HEK293 (cell line): ENCODE measurements at regions not wholly inside any gene's neighbourhood (a gene's known extent, or its start where the extent isn't known, plus 50 kb on each side); places are given as distances from the start of the nearest gene placed in this dataset.

Source experiments
- CTCF ChIA-PET: fragments of 350-600 bp; formaldehyde crosslinking; extraction: SDS; loops from one replicate; lab custom pipeline; 2021; ENCODE audit warnings: antibody characterized with exemption; lab: Yijun Ruan, JAX
- POLR2A ChIA-PET: fragments of 300-600 bp; formaldehyde crosslinking; extraction: SDS; loops from one replicate; lab custom pipeline; 2020; ENCODE audit warnings: antibody characterized with exemption, inconsistent platforms; lab: Yijun Ruan, JAX
- H3K27ac ChIP-seq: fragments of 200-500 bp; sonication (Bioruptor generic); 2 replicates; pipeline ENCODE4 v1.5.1; 2014; ENCODE audit warnings: low read depth, low read length, control low read depth, inconsistent platforms; ENCODE audit errors: extremely low read depth
- H3K36me3 ChIP-seq, 2 experiments: fragments of 200-500 bp in 1 of 2; sonication (Bioruptor generic) in 1 of 2; 1 replicate in 1 of 2; 2 replicates in 1 of 2; pipeline ENCODE4 v1.5.1; 2014 to 2017; ENCODE audit warnings: inconsistent platforms in 2 of 2, low read length in 2 of 2; ENCODE audit not compliant: control insufficient read depth in 2 of 2, insufficient read depth in 1 of 2
- H3K4me1 ChIP-seq: fragments of 200-500 bp; sonication (Bioruptor generic); 2 replicates; pipeline ENCODE4 v1.5.1; 2014; ENCODE audit warnings: mild to moderate bottlenecking, low read length, inconsistent platforms; ENCODE audit not compliant: control insufficient read depth, insufficient read depth
- H3K4me3 ChIP-seq: 2 replicates; pipeline ENCODE4 v1.5.1; 2011; ENCODE audit warnings: low read depth, mild to moderate bottlenecking, control low read depth, low read length, moderate library complexity
- H3K9me3 ChIP-seq: fragments of 200-500 bp; sonication (Bioruptor generic); 2 replicates; pipeline ENCODE4 v1.5.1; 2014; ENCODE audit warnings: low read depth, low read length, inconsistent platforms; ENCODE audit not compliant: control insufficient read depth, insufficient read depth
- BCL11A ChIP-seq: fragments of 450-650 bp; formaldehyde crosslinking; IDR thresholded peaks from 2 replicates; pipeline ENCODE4 v1.5.1; 2016; ENCODE audit warnings: low read depth, missing biosample characterization, missing genetic modification characterization
- GLI4 ChIP-seq: fragments of 450-650 bp; formaldehyde crosslinking; IDR thresholded peaks from 2 replicates; pipeline ENCODE4 v1.5.1; 2016; ENCODE audit warnings: missing biosample characterization, missing genetic modification characterization
- KLF10 ChIP-seq: fragments of 450-650 bp; IDR thresholded peaks from 2 replicates; pipeline ENCODE4 v1.5.1; 2018; ENCODE audit warnings: missing biosample characterization, mild to moderate bottlenecking, missing genetic modification characterization
- ZFP3 ChIP-seq: fragments of 450-650 bp; formaldehyde crosslinking; IDR thresholded peaks from 2 replicates; pipeline ENCODE4 v1.5.1; 2016; ENCODE audit warnings: low read depth, missing biosample characterization, missing genetic modification characterization
- ZNF121 ChIP-seq: fragments of 450-650 bp; formaldehyde crosslinking; IDR thresholded peaks from 2 replicates; pipeline ENCODE4 v1.5.1; 2016; ENCODE audit warnings: missing biosample characterization, missing genetic modification characterization
- ZNF133 ChIP-seq: fragments of 450-650 bp; formaldehyde crosslinking; IDR thresholded peaks from 2 replicates; pipeline ENCODE4 v1.5.1; 2016; ENCODE audit warnings: missing biosample characterization, missing genetic modification characterization
- ZNF292 ChIP-seq: fragments of 450-650 bp; formaldehyde crosslinking; IDR thresholded peaks from 2 replicates; pipeline ENCODE4 v1.5.1; 2016; ENCODE audit warnings: low read depth, missing biosample characterization, missing genetic modification characterization, borderline replicate concordance
- ZNF302 ChIP-seq: fragments of 450-650 bp; formaldehyde crosslinking; IDR thresholded peaks from 2 replicates; pipeline ENCODE4 v1.5.1; 2016; ENCODE audit warnings: missing biosample characterization, missing genetic modification characterization, low read depth
- ZNF416 ChIP-seq: fragments of 450-650 bp; formaldehyde crosslinking; IDR thresholded peaks from 2 replicates; pipeline ENCODE4 v1.5.1; 2016; ENCODE audit warnings: missing biosample characterization, missing genetic modification characterization
- ZNF473 ChIP-seq: fragments of 450-650 bp; formaldehyde crosslinking; IDR thresholded peaks from 2 replicates; pipeline ENCODE4 v1.5.1; 2017; ENCODE audit warnings: missing biosample characterization, missing genetic modification characterization
- ZNF510 ChIP-seq: fragments of 450-650 bp; formaldehyde crosslinking; IDR thresholded peaks from 2 replicates; pipeline ENCODE4 v1.5.1; 2018; ENCODE audit warnings: mild to moderate bottlenecking, missing genetic modification characterization, missing biosample characterization; ENCODE audit not compliant: insufficient replicate concordance
- ZNF549 ChIP-seq: fragments of 450-650 bp; IDR thresholded peaks from 2 replicates; pipeline ENCODE4 v1.5.1; 2018; ENCODE audit warnings: missing biosample characterization, missing genetic modification characterization, mild to moderate bottlenecking, inconsistent platforms, moderate library complexity
- ZNF561 ChIP-seq: fragments of 450-650 bp; IDR thresholded peaks from 2 replicates; pipeline ENCODE4 v1.5.1; 2018; ENCODE audit warnings: missing biosample characterization, missing genetic modification characterization, borderline replicate concordance
- ZNF585B ChIP-seq: fragments of 450-650 bp; formaldehyde crosslinking; IDR thresholded peaks from 2 replicates; pipeline ENCODE4 v1.5.1; 2016; ENCODE audit warnings: missing biosample characterization, missing genetic modification characterization
- ZNF654 ChIP-seq: fragments of 450-650 bp; formaldehyde crosslinking; IDR thresholded peaks from 2 replicates; pipeline ENCODE4 v1.5.1; 2016; ENCODE audit warnings: low read depth, missing biosample characterization, missing genetic modification characterization
- ZNF664 ChIP-seq: fragments of 450-650 bp; formaldehyde crosslinking; IDR thresholded peaks from 2 replicates; pipeline ENCODE4 v1.5.1; 2016; ENCODE audit warnings: missing biosample characterization, missing genetic modification characterization
- ZNF747 ChIP-seq: fragments of 450-650 bp; formaldehyde crosslinking; IDR thresholded peaks from 2 replicates; pipeline ENCODE4 v1.5.1; 2016; ENCODE audit warnings: missing biosample characterization, missing genetic modification characterization
- ZNF777 ChIP-seq: fragments of 450-650 bp; formaldehyde crosslinking; IDR thresholded peaks from 2 replicates; pipeline ENCODE4 v1.5.1; 2017; ENCODE audit warnings: missing biosample characterization, missing genetic modification characterization, borderline replicate concordance
- ZNF843 ChIP-seq: fragments of 450-650 bp; formaldehyde crosslinking; IDR thresholded peaks from 2 replicates; pipeline ENCODE4 v1.5.1; 2016; ENCODE audit warnings: missing biosample characterization, missing genetic modification characterization
- TF ChIP-seq, protein P1 (sequence below): fragments of 450-650 bp; formaldehyde crosslinking; IDR thresholded peaks from 2 replicates; pipeline ENCODE4 v1.5.1; 2017; ENCODE audit warnings: missing biosample characterization, missing genetic modification characterization
- TF ChIP-seq, protein P2 (sequence below): fragments of 450-650 bp; formaldehyde crosslinking; IDR thresholded peaks from 2 replicates; pipeline ENCODE4 v1.5.0; 2017; ENCODE audit warnings: missing biosample characterization, missing genetic modification characterization, borderline replicate concordance
- TF ChIP-seq, protein P3 (sequence below): fragments of 450-650 bp; formaldehyde crosslinking; IDR thresholded peaks from 2 replicates; pipeline ENCODE4 v1.5.1; 2016; ENCODE audit warnings: missing biosample characterization, missing genetic modification characterization
- TF ChIP-seq, protein P4 (sequence below): fragments of 450-650 bp; formaldehyde crosslinking; IDR thresholded peaks from 2 replicates; pipeline ENCODE4 v1.5.1; 2016; ENCODE audit warnings: missing biosample characterization, missing genetic modification characterization

DNA sequence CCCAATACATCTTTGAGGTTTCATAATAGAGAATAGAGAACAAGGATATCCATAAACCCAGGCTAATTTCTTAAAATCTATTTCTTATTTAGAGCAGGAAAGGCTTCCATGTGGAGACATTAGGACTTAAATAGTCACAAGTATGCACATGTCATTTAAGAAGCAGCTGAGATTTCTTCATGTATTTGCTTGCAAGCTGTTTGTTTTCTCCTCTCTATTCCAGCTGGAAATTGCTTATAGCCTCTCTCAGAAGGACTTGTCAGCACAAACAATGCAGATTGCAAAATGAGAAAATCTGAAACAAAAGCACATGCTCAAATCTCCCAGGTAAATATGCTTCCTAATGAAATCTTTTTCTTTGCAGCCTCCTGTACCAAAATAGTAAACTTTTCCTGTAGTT lies 1473.1 kb downstream of the CDH8 start (continued):
- TF ChIP-seq ZNF473 (tag by site-specific recombination), result no peak
- TF ChIP-seq ZNF549 (tag by site-specific recombination), result no peak
- TF ChIP-seq ZNF747 (tag by site-specific recombination), result no peak
- TF ChIP-seq, protein P1, sequence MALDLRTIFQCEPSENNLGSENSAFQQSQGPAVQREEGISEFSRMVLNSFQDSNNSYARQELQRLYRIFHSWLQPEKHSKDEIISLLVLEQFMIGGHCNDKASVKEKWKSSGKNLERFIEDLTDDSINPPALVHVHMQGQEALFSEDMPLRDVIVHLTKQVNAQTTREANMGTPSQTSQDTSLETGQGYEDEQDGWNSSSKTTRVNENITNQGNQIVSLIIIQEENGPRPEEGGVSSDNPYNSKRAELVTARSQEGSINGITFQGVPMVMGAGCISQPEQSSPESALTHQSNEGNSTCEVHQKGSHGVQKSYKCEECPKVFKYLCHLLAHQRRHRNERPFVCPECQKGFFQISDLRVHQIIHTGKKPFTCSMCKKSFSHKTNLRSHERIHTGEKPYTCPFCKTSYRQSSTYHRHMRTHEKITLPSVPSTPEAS (tag by site-specific recombination), result no peak
- TF ChIP-seq ZFP3 (tag by site-specific recombination), result no peak
- no peak for TF ChIP-seq ZNF664 (tag by site-specific recombination)
- TF ChIP-seq ZNF561, result no peak
- no peak for TF ChIP-seq ZNF843 (tag by site-specific recombination)

DNA sequence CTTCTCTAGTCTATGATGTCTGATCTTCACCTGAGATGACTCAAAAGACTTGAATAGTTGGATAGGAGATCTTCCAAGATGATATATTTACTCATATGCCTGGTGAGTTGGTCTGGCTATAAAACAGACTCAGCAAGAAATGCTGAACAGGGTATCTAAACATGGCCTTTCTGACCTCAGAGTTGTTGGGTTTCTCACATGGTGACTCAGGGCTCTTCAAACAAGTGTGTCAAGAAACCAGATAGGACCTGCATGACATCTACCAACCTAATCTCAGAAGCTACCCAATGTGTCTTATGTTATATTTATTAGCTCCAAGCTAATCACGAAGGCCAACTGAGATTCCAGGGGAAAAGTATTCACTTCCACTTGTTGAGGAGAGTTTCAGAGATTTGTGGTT lies 1477.3 kb downstream of the CDH8 start:
- CTCF ChIA-PET, result no interaction called here
- POLR2A ChIA-PET, result no interaction called here
- TF ChIP-seq ZNF133 (tag by site-specific recombination), result no peak
- TF ChIP-seq ZNF654 (tag by site-specific recombination), result no peak
- TF ChIP-seq ZNF585B (tag by site-specific recombination), result no peak
- TF ChIP-seq, protein P2, sequence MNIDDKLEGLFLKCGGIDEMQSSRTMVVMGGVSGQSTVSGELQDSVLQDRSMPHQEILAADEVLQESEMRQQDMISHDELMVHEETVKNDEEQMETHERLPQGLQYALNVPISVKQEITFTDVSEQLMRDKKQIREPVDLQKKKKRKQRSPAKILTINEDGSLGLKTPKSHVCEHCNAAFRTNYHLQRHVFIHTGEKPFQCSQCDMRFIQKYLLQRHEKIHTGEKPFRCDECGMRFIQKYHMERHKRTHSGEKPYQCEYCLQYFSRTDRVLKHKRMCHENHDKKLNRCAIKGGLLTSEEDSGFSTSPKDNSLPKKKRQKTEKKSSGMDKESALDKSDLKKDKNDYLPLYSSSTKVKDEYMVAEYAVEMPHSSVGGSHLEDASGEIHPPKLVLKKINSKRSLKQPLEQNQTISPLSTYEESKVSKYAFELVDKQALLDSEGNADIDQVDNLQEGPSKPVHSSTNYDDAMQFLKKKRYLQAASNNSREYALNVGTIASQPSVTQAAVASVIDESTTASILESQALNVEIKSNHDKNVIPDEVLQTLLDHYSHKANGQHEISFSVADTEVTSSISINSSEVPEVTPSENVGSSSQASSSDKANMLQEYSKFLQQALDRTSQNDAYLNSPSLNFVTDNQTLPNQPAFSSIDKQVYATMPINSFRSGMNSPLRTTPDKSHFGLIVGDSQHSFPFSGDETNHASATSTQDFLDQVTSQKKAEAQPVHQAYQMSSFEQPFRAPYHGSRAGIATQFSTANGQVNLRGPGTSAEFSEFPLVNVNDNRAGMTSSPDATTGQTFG (tag by site-specific recombination), result no peak
- no peak for TF ChIP-seq ZNF292
- TF ChIP-seq GLI4 (tag by site-specific recombination), result no peak
- TF ChIP-seq ZNF416 (tag by site-specific recombination), result no peak
- TF ChIP-seq ZNF121 (tag by site-specific recombination), result no peak
- no peak for TF ChIP-seq KLF10
- no peak for TF ChIP-seq BCL11A (tag by site-specific recombination)
- TF ChIP-seq ZNF302 (tag by site-specific recombination), result no peak
- TF ChIP-seq, protein P3, sequence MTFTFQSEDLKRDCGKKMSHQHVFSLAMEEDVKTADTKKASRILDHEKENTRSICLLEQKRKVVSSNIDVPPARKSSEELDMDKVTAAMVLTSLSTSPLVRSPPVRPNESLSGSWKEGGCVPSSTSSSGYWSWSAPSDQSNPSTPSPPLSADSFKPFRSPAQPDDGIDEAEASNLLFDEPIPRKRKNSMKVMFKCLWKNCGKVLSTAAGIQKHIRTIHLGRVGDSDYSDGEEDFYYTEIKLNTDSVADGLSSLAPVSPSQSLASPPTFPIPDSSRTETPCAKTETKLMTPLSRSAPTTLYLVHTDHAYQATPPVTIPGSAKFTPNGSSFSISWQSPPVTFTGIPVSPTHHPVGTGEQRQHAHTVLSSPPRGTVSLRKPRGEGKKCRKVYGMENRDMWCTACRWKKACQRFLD (tag by site-specific recombination), result no peak
- TF ChIP-seq ZNF510 (tag by site-specific recombination), result no peak
- no peak for TF ChIP-seq ZNF777 (tag by site-specific recombination)
- TF ChIP-seq, protein P4, sequence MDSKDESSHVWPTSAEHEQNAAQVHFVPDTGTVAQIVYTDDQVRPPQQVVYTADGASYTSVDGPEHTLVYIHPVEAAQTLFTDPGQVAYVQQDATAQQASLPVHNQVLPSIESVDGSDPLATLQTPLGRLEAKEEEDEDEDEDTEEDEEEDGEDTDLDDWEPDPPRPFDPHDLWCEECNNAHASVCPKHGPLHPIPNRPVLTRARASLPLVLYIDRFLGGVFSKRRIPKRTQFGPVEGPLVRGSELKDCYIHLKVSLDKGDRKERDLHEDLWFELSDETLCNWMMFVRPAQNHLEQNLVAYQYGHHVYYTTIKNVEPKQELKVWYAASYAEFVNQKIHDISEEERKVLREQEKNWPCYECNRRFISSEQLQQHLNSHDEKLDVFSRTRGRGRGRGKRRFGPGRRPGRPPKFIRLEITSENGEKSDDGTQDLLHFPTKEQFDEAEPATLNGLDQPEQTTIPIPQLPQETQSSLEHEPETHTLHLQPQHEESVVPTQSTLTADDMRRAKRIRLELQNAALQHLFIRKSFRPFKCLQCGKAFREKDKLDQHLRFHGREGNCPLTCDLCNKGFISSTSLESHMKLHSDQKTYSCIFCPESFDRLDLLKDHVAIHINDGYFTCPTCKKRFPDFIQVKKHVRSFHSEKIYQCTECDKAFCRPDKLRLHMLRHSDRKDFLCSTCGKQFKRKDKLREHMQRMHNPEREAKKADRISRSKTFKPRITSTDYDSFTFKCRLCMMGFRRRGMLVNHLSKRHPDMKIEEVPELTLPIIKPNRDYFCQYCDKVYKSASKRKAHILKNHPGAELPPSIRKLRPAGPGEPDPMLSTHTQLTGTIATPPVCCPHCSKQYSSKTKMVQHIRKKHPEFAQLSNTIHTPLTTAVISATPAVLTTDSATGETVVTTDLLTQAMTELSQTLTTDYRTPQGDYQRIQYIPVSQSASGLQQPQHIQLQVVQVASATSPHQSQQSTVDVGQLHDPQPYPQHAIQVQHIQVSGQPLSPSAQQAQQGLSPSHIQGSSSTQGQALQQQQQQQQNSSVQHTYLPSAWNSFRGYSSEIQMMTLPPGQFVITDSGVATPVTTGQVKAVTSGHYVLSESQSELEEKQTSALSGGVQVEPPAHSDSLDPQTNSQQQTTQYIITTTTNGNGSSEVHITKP (tag by site-specific recombination), result no peak
- Histone ChIP-seq H3K4me1 (no peaks in the 10 kb centered on the region), H3K9me3 (no peaks in the 10 kb centered on the region), H3K4me3 (no peak overlapping the region), H3K27ac (no peak overlapping the region), H3K36me3 (no peaks in the 10 kb centered on the region)
